T-helper 1 cell treated with Interleukin-12 subunit alpha and Interleukin-12 subunit beta and Interleukin-4 antibody, amounts not matched to agents 30 μg/mL and 1 μg/mL, for 36 hours (primary cell): ENCODE measurements at regions not wholly inside any gene's neighbourhood (a gene's known extent, or its start where the extent isn't known, plus 50 kb on each side); places are given as distances from the start of the nearest gene placed in this dataset.

Experiments
- H3K27ac Mint-ChIP-seq: one replicate; pipeline ENCODE4 v1.8.0; 2021; ENCODE audit warnings: mild to moderate bottlenecking, mixed read lengths
- H3K27me3 Mint-ChIP-seq: one replicate; pipeline ENCODE4 v1.8.0; 2021; ENCODE audit warnings: low read depth, mixed read lengths
- H3K36me3 Mint-ChIP-seq: one replicate; pipeline ENCODE4 v1.8.0; 2021; ENCODE audit warnings: low read depth, mixed read lengths
- H3K4me1 Mint-ChIP-seq: one replicate; pipeline ENCODE4 v1.8.0; 2021; ENCODE audit warnings: low read depth, mixed read lengths
- H3K4me3 Mint-ChIP-seq: one replicate; pipeline ENCODE4 v1.8.0; 2021; ENCODE audit warnings: mild to moderate bottlenecking, moderate library complexity, mixed read lengths
- H3K9me3 Mint-ChIP-seq: one replicate; pipeline ENCODE4 v1.8.0; 2021; ENCODE audit warnings: mixed read lengths

- no peak overlapping the region for H3K27ac Mint-ChIP-seq
- H3K9me3 Mint-ChIP-seq: peaks cover 12% of the 10 kb centered on the region
- H3K4me1 Mint-ChIP-seq: no peaks in the 10 kb centered on the region
- H3K4me3 Mint-ChIP-seq: no peak overlapping the region
- H3K27me3 Mint-ChIP-seq: no peaks in the 10 kb centered on the region
- H3K36me3 Mint-ChIP-seq: no peaks in the 10 kb centered on the region
These were observed 1330.4 kb upstream of the WWC1 start for GRCh38 chr5:166961028-166961427.

- Mint-ChIP-seq H3K4me1 (no peaks in the 10 kb centered on the region), H3K27ac (no peak overlapping the region), H3K9me3 (peaks cover 15% of the 10 kb centered on the region), H3K4me3 (no peak overlapping the region), H3K27me3 (no peaks in the 10 kb centered on the region), H3K36me3 (no peaks in the 10 kb centered on the region)
These were observed 1329.5 kb upstream of the WWC1 start for GRCh38 chr5:166961913-166962312.

GRCh38 chr5:166962461-166962860, 1329.0 kb upstream of the WWC1 start:
- Mint-ChIP-seq H3K9me3 (peaks cover 15% of the 10 kb centered on the region), H3K36me3 (no peaks in the 10 kb centered on the region)

GRCh38 chr5:166963596-166963995, 1327.8 kb upstream of the WWC1 start:
- Mint-ChIP-seq H3K27ac (no peak overlapping the region), H3K4me1 (no peaks in the 10 kb centered on the region), H3K27me3 (no peaks in the 10 kb centered on the region), H3K4me3 (no peak overlapping the region), H3K9me3 (peaks cover 15% of the 10 kb centered on the region), H3K36me3 (no peaks in the 10 kb centered on the region)

More at GRCh38 chr5:166962461-166962860, 1329.0 kb upstream of the WWC1 start:
- Mint-ChIP-seq H3K27ac (no peak overlapping the region), H3K4me3 (no peak overlapping the region), H3K4me1 (no peaks in the 10 kb centered on the region), H3K27me3 (no peaks in the 10 kb centered on the region)

- no peaks in the 10 kb centered on the region for H3K36me3 Mint-ChIP-seq
- H3K27me3 Mint-ChIP-seq: peaks cover 21% of the 10 kb centered on the region
- no peaks in the 10 kb centered on the region for H3K4me1 Mint-ChIP-seq
- H3K4me3 Mint-ChIP-seq: no peak overlapping the region
- no peak overlapping the region for H3K27ac Mint-ChIP-seq
- H3K9me3 Mint-ChIP-seq: peaks cover 6% of the 10 kb centered on the region
These were observed 1313.5 kb upstream of the WWC1 start for GRCh38 chr5:166977911-166978422.

GRCh38 chr5:166979307-166979895, 1312.0 kb upstream of the WWC1 start:
- Mint-ChIP-seq H3K4me3 (peak overlapping the region; percentile 55), H3K27ac (no peak overlapping the region)

GRCh38 chr5:166980666-166981065, 1310.8 kb upstream of the WWC1 start:
- H3K27ac Mint-ChIP-seq: no peak overlapping the region
- H3K27me3 Mint-ChIP-seq: peaks cover 21% of the 10 kb centered on the region
- no peaks in the 10 kb centered on the region for H3K36me3 Mint-ChIP-seq
- no peaks in the 10 kb centered on the region for H3K4me1 Mint-ChIP-seq
- no peaks in the 10 kb centered on the region for H3K9me3 Mint-ChIP-seq
- H3K4me3 Mint-ChIP-seq: no peak overlapping the region

More at GRCh38 chr5:166979307-166979895, 1312.0 kb upstream of the WWC1 start:
- Mint-ChIP-seq H3K36me3 (no peaks in the 10 kb centered on the region), H3K27me3 (peaks cover 21% of the 10 kb centered on the region), H3K4me1 (no peaks in the 10 kb centered on the region), H3K9me3 (peaks cover 3% of the 10 kb centered on the region)

- no peaks in the 10 kb centered on the region for H3K4me1 Mint-ChIP-seq
- H3K36me3 Mint-ChIP-seq: no peaks in the 10 kb centered on the region
These were observed 1309.2 kb upstream of the WWC1 start for GRCh38 chr5:166982226-166982625.

GRCh38 chr5:166991601-166992000, 1299.8 kb upstream of the WWC1 start:
- H3K4me3 Mint-ChIP-seq: no peak overlapping the region
- H3K27ac Mint-ChIP-seq: no peak overlapping the region
- H3K36me3 Mint-ChIP-seq: no peaks in the 10 kb centered on the region

More at GRCh38 chr5:166982226-166982625, 1309.2 kb upstream of the WWC1 start:
- H3K27ac Mint-ChIP-seq: no peak overlapping the region
- H3K27me3 Mint-ChIP-seq: peaks cover 19% of the 10 kb centered on the region
- no peaks in the 10 kb centered on the region for H3K9me3 Mint-ChIP-seq
- H3K4me3 Mint-ChIP-seq: no peak overlapping the region

GRCh38 chr5:166992108-166992507, 1299.3 kb upstream of the WWC1 start:
- Mint-ChIP-seq H3K27ac (no peak overlapping the region), H3K27me3 (no peaks in the 10 kb centered on the region), H3K9me3 (peaks cover 3% of the 10 kb centered on the region), H3K4me3 (no peak overlapping the region), H3K36me3 (no peaks in the 10 kb centered on the region), H3K4me1 (no peaks in the 10 kb centered on the region)

More at GRCh38 chr5:166991601-166992000, 1299.8 kb upstream of the WWC1 start:
- Mint-ChIP-seq H3K9me3 (peaks cover 3% of the 10 kb centered on the region), H3K4me1 (no peaks in the 10 kb centered on the region), H3K27me3 (no peaks in the 10 kb centered on the region)

- H3K27ac Mint-ChIP-seq: no peak overlapping the region
- no peaks in the 10 kb centered on the region for H3K36me3 Mint-ChIP-seq
- no peaks in the 10 kb centered on the region for H3K27me3 Mint-ChIP-seq
These were observed 1298.3 kb upstream of the WWC1 start for GRCh38 chr5:166992874-166993722.

GRCh38 chr5:166994226-166994625, 1297.2 kb upstream of the WWC1 start:
- H3K27me3 Mint-ChIP-seq: no peaks in the 10 kb centered on the region
- H3K36me3 Mint-ChIP-seq: no peaks in the 10 kb centered on the region
- H3K4me1 Mint-ChIP-seq: no peaks in the 10 kb centered on the region
- H3K4me3 Mint-ChIP-seq: no peak overlapping the region
- H3K27ac Mint-ChIP-seq: no peak overlapping the region
- H3K9me3 Mint-ChIP-seq: peaks cover 3% of the 10 kb centered on the region

More at GRCh38 chr5:166992874-166993722, 1298.3 kb upstream of the WWC1 start:
- peaks cover 3% of the 10 kb centered on the region for H3K9me3 Mint-ChIP-seq
- H3K4me3 Mint-ChIP-seq: no peak overlapping the region
- H3K4me1 Mint-ChIP-seq: no peaks in the 10 kb centered on the region

GRCh38 chr5:167001246-167001645, 1290.2 kb upstream of the WWC1 start:
- H3K27ac Mint-ChIP-seq: no peak overlapping the region
- H3K4me3 Mint-ChIP-seq: no peak overlapping the region
- no peaks in the 10 kb centered on the region for H3K27me3 Mint-ChIP-seq
- no peaks in the 10 kb centered on the region for H3K9me3 Mint-ChIP-seq
- H3K4me1 Mint-ChIP-seq: no peaks in the 10 kb centered on the region
- H3K36me3 Mint-ChIP-seq: no peaks in the 10 kb centered on the region

- no peaks in the 10 kb centered on the region for H3K27me3 Mint-ChIP-seq
- H3K9me3 Mint-ChIP-seq: peaks cover 4% of the 10 kb centered on the region
- no peaks in the 10 kb centered on the region for H3K36me3 Mint-ChIP-seq
- H3K4me1 Mint-ChIP-seq: no peaks in the 10 kb centered on the region
- no peak overlapping the region for H3K4me3 Mint-ChIP-seq
- H3K27ac Mint-ChIP-seq: no peak overlapping the region
These were observed 1282.7 kb upstream of the WWC1 start for GRCh38 chr5:167008705-167009104.

- Mint-ChIP-seq H3K4me3 (no peak overlapping the region), H3K36me3 (no peaks in the 10 kb centered on the region), H3K4me1 (no peaks in the 10 kb centered on the region), H3K27me3 (no peaks in the 10 kb centered on the region), H3K9me3 (peaks cover 4% of the 10 kb centered on the region), H3K27ac (no peak overlapping the region)
These were observed 1280.2 kb upstream of the WWC1 start for GRCh38 chr5:167011196-167011595.
